ENCODE measurements at regions not wholly inside any gene's neighbourhood (a gene's known extent, or its start where the extent isn't known, plus 50 kb on each side); places are given as distances from the start of the nearest gene placed in this dataset.

GRCh38 chr18:65380986-65381385 is 369.8 kb upstream of the CDH7 start:
- TF ChIP-seq CTCF (IDR thresholded peaks at IDR 0.05; ENCODE audit: borderline replicate concordance, extremely low read depth, low read length, poor library complexity, severe bottlenecking): no peak
- no peak for TF ChIP-seq EZH2 (IDR thresholded peaks at IDR 0.05; ENCODE audit: borderline replicate concordance, low read depth, low read length, severe bottlenecking)

Data from DND-41 (cell line).